Hematopoietic multipotent progenitor cell treated with erythropoietin and hydrocortisone succinate and interleukin-3 and kit ligand, for 6 days (in vitro differentiated cells): ENCODE measurements at regions not wholly inside any gene's neighbourhood (a gene's known extent, or its start where the extent isn't known, plus 50 kb on each side); places are given as distances from the start of the nearest gene placed in this dataset.

Experiments
- DNase-seq: peaks from one replicate; pipeline ENCODE4 v3.0.0-alpha.2; 2015

DNA sequence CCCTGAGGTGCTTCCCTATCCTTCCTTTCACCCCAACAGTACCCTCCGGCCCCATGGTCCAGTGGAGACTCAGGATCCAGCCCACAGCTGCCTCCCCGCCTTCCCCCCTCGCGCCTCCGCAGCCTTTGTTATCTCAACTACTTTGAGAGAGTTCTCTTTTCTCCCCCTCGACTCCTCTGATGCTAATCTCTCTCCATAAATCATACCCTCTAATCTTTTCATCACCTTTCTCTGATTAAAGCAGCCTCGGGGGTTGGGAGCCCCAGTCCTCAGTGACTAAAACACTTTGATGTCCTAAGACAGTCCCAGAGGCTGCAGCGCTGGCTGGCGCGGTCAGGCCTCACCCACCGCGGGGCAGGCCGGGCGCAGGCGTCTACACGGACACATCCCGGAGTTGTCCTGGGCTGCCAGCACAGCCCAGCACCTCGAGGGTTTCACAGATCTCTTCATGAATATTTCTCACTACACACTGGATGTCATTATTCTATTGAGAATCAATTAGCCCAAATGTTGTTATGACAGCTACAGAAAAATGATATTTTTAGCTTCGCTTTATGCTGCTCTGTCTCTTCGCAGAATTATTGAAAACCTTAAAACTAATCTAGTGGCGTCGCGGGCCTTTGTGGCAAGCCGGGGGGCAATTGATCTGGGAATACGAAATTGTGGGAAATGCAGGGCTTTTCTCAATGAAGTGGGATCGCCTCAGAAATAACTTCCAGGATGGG is 289.5 kb downstream of the RRAGC start:
- DNase-seq: peak; percentile 30

DNA sequence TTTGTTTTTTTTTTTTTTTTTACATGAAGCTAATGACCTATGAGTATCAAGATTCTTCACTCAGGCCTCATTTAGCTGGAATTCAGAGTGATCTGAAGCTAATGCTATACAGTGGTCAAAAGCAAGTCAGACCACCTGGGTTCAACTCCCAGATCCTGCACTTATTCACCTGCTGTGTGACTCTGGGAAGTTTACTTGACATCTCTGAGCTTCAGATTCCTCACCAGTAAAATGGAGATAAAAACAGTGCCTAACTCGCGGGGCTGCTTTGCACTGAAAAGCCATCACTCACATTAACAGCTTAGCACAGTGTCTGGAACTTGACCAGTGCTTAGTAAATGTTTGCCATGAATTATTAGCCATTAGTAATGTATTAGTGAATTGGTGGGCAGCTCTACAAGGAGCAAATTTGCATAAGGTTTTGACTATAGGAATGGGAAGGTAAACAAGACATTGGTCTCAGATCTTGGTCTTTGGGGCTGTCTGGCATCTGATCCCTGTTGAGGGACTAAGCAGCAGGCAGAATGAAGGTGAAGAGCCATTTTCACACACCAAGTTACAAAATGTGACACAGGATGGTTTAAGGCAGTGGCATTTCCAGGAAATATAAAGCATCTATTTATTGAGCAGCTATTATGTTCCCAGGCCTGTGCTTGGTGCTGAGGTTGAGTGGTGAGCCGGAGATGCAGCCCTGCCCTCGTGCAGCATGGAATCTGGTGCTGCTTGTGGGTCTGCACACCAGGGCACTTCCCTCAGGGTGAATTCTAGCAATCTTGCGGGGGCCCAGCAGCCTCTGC is 291.3 kb downstream of the RRAGC start:
- DNase-seq: no peak

DNA sequence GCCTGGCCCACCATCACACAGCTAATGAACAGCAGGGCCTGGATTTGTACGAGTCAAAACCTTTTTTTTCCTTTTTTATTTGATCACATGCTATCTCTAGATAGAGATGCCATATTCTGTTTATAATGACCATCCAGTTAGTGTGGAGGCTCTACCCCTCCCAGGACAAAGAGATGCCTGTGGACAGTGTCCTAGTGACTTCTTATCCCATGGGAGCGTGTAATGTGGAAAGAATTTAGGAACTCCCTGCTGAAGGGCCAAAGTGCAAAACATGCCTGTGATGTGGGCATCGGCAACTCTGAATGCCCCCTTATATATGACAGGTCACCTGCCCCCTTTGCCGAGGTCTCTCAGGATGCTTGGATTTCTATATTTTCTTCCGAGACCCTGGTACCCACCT is 292.2 kb downstream of the RRAGC start:
- no peak for DNase-seq

DNA sequence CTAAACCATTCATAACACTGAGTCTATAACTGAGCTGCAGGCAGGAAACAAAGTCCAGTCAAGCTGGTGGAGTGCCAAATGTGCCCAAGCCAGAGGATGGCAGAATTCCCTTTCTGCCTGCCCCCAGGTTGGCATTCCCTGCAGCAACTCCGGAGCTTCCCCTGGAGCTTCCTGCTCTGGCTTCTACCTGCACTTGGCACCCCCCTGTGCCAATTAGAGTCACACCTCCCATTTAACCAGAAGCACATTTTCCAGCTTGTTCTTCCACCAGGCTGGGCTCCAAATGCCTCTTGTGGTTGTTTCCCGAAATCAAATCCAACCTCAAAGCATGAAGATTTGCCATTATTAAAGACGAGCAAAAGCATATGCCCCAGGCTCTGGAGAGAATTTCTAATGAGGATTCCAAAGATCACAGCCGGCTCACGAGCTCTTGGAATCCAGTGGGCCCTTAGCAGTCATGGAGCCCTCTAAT is 294.5 kb downstream of the RRAGC start:
- DNase-seq: no peak

DNA sequence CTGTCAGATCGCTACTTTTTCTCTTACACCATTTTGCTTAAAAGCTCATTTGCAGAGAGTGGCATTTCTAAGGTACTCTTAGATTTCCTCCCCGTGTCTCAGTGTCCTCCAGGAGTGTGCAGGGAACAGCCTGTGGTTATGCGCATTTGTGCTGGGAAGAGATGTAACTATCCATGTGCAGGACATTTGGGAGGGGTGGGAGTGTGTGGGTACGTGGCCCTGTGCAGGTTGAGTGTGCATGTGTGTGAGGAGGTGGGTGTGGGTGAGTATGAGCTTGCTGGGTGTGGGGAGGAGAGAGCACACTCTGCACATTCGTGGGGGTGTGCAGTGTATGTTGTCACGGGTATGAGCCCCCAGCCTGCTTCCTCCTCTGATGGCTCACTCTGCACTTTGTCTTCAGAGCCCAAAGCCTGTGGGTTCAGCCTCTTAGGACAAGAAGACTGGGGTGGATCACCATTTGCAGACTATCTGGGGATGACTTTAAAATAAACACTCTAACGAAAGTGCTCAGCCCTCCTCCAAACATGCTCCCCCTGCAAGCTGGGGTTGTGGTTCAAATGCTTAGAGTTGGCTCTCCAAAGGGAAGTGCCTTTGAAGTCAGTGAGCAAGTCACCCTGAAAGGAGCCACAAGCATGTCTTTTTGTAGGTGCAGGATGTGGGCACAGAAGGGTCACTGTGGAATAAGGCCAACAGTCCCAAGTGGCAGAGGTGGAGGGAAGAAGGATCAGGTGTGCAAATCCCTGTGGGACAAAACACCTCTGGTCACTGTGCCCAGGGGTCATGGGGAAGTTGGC is 295.4 kb downstream of the RRAGC start:
- DNase-seq: no peak

DNA sequence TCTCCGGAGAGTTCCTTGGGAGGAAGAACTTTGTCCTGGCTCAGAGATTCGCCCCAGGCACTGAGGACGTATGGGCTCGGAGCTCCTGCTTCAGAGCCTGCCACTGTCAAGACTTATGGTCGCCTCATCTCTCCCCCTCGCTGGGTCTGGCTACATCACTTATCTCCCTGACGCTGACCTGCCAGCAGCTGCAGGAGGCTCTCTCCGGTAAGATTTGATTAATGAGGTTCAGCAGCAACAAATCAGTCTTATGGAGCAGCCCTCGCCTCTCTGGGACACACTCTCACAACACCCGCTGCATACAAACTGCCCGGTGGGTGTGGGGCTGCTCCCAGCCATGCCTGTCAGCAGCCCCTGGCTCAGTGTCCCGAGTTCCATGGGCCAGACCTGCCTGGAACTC is 297.8 kb downstream of the RRAGC start:
- no peak for DNase-seq

DNA sequence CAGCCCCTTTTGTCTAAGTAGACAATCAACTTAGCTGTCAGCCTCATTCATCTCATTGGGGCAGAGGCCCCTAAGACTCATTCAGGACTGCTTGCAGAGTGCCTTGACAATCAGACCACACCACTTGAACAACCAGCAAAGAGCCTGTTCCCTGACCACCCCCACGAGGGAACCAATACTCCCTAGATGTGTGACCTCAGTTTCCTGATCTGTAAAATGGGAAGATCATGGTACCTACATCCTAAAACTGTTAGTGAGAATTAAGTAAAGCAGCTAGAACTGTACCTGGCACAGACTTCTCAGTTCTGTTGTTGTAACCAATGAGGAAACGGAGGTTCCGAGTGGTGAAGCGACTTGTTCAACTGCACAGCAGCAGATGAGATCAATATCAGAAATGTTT is 298.5 kb downstream of the RRAGC start:
- peak; percentile 13 for DNase-seq

DNA sequence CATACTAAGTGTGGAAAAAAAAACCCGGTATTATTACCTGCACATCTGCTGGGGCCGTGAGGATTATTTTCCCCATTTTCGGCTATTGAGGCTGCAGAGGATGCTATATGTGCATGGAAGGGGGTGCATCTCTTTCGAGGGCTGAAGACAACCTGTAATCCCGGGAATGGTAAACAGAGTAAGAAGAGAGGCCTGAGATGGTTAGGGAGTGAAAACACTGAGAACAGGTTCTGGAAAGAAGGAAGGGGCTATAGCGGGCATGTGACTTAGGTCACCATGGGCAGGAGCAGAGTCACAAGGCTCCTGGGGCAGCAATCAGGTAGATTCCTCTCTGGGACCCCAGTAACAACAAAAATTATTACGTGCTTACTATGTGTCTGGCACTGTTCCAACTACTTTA is 299.1 kb downstream of the RRAGC start:
- no peak for DNase-seq

DNA sequence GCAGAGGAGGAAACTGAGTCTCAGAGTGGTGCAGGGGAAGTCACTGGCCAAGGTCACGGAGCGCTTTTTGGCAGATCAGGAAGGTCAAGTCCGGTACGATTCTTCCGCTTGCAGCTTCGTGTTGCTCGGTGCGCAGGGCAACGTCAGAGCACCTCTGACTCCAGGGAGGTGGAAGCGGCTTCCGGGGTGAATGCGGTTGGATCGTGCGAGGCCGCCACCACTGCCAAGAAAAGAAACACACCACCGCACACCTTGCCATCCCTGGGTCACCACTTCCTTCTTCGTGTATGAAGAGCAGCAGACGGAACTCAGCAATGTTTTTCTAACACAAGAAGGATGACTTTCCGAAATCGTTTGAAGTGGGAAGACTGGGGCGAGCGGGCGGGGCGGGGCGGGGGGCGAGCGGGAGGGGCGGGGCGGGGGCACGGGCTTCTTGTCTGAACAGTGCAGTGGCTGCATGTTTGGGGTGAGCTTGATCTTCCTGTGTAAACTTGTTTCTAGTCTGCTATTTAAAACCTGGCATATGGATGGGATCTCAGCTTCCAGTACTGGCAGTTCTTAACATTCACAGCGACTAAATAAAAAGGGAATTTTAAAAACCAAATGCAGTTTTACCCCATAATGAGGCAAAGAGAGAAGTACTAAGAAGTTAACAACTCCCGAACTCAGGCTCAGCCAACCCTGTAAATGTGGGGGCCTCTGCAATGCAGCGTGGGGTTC is 300.0 kb downstream of the RRAGC start:
- peak; percentile 23 for DNase-seq

DNA sequence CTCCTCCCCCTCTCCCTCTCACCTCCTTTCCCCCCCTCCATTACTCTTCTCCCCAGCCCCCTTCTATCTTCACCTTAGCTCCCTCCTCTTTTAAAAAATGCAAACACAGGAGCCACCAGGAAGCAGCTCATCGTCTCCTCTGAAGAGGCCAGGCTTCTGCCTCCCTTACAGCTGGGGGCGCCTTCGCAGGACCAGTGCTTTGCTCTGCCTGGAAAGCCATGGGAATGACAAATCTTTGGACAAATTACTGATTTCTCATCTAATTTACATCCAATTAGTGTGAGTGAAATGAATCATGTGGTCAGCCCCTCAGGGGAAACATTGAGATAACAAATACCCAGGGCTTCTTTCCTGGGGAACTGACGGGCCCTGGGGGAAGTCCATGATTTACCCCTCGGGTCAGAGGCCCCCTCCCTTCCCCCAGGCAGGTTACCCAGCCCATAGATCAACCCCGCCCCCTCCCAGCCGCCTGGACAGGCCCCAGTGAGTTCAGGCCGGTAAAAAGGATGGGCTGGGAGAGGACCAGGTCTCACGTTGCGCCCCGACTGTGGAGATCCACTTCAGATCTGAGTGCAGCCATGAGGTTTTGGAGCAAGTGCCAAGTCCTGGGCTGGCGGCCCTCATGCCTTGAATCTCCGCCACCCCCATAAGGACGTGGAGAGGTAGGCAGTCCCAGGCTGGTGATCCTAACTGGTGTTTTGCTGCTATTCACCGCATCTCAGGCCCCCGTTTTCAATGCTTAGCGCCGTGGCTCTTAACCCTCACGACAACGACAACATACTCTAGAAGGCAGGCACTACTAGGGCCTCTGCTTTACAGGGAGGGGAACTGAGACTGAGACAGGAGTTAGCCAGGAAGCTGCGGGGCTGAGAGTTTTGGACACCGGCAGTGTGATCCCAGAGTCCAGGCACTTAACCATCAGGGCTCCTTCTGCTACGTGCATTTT is 300.8 kb downstream of the RRAGC start:
- DNase-seq: no peak

DNA sequence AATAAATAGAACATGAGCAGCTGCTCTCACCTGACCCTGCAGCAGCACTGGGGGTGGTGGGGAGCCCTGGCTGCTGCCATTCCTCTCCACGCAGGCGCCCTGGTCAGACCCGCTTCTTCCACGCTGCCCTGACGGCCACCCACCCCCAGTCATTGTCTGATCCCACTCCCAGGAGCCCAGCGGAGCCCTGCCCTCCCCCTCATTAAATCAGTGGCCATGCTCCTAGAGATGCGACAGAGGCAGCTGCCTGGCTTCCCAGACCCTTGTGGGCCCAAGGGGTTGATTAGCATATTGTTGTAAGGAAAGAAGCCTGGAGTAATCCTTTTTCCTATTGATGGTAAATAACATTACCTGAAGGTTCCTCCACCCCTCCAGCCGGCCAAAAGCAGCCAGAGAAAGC is 301.5 kb downstream of the RRAGC start:
- no peak for DNase-seq

DNA sequence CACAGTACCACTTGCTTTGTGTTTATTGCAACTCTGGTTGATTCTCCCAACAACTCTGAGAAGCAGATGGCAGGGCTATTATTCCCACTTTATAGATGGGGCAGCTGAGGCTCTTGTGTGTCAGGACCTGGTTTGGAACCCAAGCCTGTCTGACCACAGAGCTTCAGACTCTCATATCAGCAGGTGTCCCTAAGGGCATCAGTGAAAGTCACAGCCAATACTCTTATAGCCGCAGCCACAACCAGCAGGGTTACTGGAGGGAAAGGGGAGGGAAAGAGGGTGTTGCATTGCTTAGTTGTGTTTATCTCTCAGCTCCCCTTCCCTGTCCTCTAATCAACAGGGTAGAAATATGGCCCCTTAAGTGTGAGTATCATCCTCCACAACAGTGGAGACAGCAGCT is 304.0 kb downstream of the RRAGC start:
- no peak for DNase-seq

DNA sequence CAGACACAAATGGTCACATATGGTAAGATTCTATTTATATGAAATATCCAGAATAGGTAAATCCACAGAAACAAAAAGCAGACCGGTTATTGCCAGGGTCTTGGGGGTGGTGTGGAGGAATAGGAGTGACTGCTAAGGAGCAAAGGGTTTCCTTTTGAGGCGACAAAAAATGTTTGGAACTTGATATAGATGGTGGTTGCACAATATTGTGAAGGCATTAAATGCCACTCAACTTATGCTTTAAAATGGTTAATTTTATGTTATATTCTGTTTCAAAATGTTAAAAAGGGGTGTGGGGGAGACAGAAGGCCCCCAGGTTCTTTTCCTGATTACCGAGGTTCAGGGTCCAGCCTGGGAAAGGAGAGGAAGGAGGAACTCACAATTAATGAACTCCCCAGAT is 304.4 kb downstream of the RRAGC start:
- no peak for DNase-seq

DNA sequence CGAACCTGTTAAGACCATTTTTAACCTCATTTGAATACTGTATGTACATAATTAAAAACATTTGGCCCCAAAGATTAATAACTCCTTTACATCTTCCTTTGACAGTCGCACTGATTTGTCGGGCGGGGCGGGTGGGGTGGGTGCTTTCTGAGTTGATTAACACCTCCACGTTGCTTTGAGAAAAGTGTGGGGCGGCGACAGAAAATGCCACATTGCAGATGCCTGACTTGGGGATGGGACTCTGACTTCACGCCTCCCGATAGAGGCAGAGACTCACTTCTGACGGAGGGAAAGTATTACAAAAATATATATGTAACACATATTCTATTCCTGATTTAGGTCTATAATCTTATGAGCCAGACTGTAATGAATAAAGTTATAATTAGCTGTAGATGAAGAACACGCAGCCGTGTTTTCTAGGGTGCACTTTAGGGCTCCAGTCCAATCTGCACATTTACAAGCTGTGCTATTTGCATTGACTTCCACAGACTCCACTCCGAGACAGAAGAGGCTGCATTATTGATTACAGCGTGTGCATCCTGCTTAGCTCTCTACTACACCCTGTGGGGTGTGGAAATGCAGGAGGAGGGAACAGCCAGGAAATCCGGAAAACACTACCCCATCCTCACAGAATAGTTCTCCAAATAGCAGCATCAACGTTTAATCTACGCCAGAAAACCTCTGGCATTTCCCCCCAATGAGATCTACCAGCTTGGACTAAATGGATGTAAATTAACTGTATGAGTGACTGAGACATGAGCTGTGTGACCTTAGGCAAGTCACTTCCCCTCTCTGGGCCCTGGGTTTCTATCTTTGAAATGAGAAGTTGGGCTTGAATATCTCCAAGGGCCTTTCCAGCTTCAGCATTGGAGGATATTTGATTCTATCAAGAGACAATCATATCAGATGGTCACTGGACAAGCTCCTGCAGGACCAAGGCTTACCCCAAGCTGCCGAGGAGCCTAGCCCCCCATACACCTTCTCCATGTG is 308.0 kb downstream of the RRAGC start:
- no peak for DNase-seq

DNA sequence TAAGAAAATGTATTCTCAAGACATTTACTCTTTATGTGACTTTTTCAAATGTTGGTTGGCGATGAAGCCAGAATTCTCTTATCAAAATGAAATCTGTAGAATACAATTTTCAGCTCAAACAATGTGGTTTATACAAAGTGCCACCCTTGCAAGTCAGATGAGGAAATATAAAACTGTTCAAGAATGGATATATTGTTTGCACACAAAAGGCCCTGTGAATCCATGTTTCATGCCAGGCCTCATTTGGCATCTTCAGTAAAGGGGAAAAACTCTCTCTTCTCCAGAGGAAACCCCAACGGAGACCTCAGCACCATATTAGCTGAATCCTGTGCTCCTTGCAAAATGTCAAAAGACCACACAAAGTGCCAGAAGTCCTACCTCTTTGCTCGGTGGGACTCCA is 310.4 kb downstream of the RRAGC start:
- no peak for DNase-seq

DNA sequence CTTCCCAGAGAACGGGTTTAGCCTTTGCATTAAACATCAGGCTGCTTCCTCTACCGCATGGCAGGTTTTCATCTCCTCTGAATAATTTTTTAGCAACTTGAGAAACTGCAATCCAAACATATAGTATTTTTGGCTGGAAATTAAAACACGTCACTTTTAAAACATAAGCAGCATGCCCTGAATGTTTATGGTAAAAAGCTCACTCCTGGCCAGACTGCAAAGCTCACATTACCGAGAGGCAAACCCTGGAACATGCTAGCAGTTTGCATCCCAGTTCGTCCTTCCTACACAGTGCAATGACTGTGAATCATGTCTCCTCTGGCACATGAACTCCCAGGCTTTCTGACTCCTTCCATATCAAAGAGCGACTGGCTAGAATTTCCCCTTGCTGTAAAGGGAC is 312.3 kb downstream of the RRAGC start:
- no peak for DNase-seq

DNA sequence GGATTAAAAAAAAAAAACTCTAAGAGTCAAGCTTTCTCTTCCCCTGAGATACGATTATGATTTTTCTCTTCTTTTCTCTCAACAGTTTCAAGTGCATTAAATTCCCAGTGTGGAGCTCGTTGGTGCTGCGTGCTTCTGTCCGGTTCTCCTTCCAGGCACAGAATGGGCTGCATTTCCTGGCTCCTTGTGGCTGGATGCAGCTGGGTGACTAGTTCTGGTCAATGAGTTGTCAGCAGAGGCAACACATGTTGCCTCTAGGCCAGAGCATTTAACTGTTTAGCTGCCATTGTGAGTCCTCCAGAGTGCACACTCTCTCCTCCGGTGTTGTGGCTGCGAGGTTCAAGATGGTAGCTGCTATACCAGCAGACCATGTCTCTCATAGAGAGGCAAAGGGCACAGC is 312.9 kb downstream of the RRAGC start:
- no peak for DNase-seq

DNA sequence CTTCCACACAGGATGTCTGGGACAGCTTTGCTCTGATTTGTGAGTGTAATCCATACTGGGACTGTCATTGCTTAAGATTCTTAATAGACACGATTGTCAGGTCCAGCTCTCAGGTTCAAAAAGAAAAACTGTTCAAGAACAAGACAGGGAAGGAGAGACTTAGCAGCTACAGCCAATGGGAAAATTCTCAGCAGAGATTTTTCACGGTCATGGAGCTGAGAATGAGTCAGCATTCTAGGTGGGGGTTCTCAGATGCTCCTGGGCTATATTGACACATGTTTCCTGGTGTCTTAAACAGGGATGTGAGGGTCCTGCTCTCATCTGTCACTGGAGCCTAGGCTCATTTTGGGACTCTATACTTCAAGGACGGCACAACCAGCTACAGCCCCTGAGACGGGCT is 318.3 kb downstream of the RRAGC start:
- DNase-seq: no peak

DNA sequence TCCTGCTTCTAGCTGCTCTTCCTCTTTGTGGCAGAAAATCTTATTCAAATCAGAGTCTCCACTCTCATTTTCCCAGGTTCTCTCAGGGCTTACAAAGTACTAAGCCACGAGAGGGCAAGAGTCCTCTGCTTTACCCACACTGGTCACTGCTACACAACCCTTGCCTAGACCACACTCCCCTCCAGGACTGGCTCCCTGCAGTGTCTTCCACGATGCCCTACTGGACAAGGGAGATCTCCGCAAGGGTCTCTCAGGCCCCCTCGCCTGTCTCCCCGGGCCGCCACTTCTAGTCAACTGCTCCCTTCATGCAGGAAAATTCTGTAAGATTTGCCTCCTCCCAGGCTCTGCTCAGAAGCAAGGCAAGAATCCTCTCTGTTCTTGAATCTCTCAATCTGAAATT is 319.6 kb downstream of the RRAGC start:
- no peak for DNase-seq

DNA sequence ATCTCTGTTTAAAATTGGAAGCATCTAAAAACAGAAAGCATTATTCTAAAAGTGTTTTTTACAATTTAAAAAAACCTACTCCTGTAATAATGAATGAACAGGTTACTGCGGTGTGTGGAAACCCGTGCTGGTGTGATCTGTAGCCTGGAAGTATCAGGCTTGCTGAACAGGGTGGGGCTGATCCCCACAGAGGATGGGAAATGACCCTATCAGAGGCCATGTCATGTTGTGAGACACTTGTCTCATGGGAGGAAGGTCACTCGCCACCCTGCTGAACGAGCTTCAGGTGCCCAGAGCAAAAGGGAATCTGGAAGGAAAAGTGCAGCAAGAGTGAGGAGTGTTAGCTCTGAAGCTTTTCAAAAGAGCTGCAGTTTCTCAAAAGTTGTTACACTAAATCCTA is 320.7 kb downstream of the RRAGC start:
- DNase-seq: no peak

DNA sequence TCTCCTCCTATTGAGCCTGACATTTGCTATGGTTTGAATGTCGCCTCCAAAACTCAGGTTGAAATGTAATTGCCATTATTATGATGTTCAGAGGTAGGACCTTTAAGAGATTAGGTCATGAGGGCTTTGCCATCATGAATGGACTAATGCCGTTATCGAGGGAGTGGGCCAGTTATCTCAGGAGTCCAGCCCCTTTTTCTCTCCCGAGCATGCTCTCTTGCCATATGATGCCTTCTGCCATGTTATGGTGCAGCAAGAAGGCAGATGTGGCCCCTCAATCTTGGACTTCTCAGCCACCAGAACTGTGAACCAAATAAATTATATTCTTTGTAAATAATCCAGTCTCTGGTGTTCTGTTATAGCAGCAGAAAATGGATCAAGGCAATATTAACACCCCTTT is 323.5 kb downstream of the RRAGC start:
- DNase-seq: no peak
